OCI-LY1 (cell line): ENCODE measurements at regions not wholly inside any gene's neighbourhood (a gene's known extent, or its start where the extent isn't known, plus 50 kb on each side); places are given as distances from the start of the nearest gene placed in this dataset.

Experiments used
- EZH2 ChIP-seq: fragments of 200-600 bp; sonication (generic), shearing (Covaris generic); IDR thresholded peaks from 2 replicates; pipeline ENCODE4 v1.8.0; 2017; ENCODE audit warnings: borderline replicate concordance, mixed run types, mild to moderate bottlenecking, antibody characterized with exemption, low read length, moderate library complexity, mixed read lengths
- TF ChIP-seq, protein P1 (sequence below): fragments of 200-600 bp; sonication (generic), shearing (Covaris generic); IDR thresholded peaks from 2 replicates; pipeline ENCODE4 v1.5.1; 2017; ENCODE audit warnings: mild to moderate bottlenecking, antibody characterized with exemption, low read length, moderate library complexity, mixed read lengths

- TF ChIP-seq, protein P1, sequence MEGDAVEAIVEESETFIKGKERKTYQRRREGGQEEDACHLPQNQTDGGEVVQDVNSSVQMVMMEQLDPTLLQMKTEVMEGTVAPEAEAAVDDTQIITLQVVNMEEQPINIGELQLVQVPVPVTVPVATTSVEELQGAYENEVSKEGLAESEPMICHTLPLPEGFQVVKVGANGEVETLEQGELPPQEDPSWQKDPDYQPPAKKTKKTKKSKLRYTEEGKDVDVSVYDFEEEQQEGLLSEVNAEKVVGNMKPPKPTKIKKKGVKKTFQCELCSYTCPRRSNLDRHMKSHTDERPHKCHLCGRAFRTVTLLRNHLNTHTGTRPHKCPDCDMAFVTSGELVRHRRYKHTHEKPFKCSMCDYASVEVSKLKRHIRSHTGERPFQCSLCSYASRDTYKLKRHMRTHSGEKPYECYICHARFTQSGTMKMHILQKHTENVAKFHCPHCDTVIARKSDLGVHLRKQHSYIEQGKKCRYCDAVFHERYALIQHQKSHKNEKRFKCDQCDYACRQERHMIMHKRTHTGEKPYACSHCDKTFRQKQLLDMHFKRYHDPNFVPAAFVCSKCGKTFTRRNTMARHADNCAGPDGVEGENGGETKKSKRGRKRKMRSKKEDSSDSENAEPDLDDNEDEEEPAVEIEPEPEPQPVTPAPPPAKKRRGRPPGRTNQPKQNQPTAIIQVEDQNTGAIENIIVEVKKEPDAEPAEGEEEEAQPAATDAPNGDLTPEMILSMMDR, result no peak
- no peak for TF ChIP-seq EZH2
Observed at GRCh38 chr6:168381726-168382458, 59.1 kb upstream of the SMOC2 start.
